Endothelial cell of umbilical vein (primary cell): ENCODE measurements at regions not wholly inside any gene's neighbourhood (a gene's known extent, or its start where the extent isn't known, plus 50 kb on each side); places are given as distances from the start of the nearest gene placed in this dataset.
"Not testable (repeated sequence)": the region's sequence is repeated elsewhere in the genome, so short reads cannot be mapped to it uniquely, and the experiment has no call there.

Experiments used
- BruUV-seq: library from RNA; stranded (reverse); fragments of 400-500 nt; replicated peaks from 2 replicates; lab custom pipeline; 2021; lab: Mats Ljungman, UMichigan
- CTCF ChIA-PET: fragments of 300-600, 350-600 bp; sonication (Branson Sonifier 250); formaldehyde crosslinking; loops from one replicate; lab custom pipeline; 2021; ENCODE audit warnings: antibody characterized with exemption, inconsistent platforms; lab: Charles Lee
- POLR2A ChIA-PET: fragments of 300-600, 350-600 bp; sonication (Branson Sonifier 250); formaldehyde crosslinking; loops from one replicate; lab custom pipeline; 2021; ENCODE audit warnings: antibody characterized with exemption, inconsistent platforms; lab: Charles Lee
- DNase-seq: peaks from one replicate; pipeline ENCODE4 v3.0.0-alpha.2; 2011; ENCODE audit warnings: low read depth, low spot score
- FAIRE-seq: peaks from 2 replicates; lab custom pipeline; 2011; peaks lifted over from hg19 to GRCh38; lab: Jason Lieb, UNC
- H2AFZ ChIP-seq: 2 replicates; pipeline ENCODE4 v1.6.0; 2012; ENCODE audit warnings: low read depth, low read length, control low read depth, inconsistent platforms
- H3K27ac ChIP-seq: 2 replicates; pipeline ENCODE4 v1.5.1; 2011; ENCODE audit warnings: low read depth, mild to moderate bottlenecking, control low read depth, low read length, moderate library complexity; ENCODE audit not compliant: insufficient read depth
- H3K27me3 ChIP-seq, 2 experiments: 2 replicates each; pipeline versions ENCODE4 v1.6.0 to v1.6.1; 2011; ENCODE audit warnings: low read length in 2 of 2, mixed read lengths in 1 of 2; ENCODE audit not compliant: control insufficient read depth in 2 of 2, insufficient read depth in 2 of 2
- H3K36me3 ChIP-seq, 2 experiments: 2 replicates in 1 of 2; 3 replicates in 1 of 2; pipeline ENCODE4 v1.5.1; 2011; ENCODE audit warnings: low read length in 2 of 2, mild to moderate bottlenecking in 1 of 2, moderate library complexity in 1 of 2; ENCODE audit not compliant: control insufficient read depth in 2 of 2, insufficient read depth in 2 of 2; ENCODE audit errors: extremely low read depth in 1 of 2
- H3K4me1 ChIP-seq: 3 replicates; pipeline ENCODE4 v1.5.1; 2011; ENCODE audit warnings: mild to moderate bottlenecking, low read length; ENCODE audit not compliant: control insufficient read depth, insufficient read depth; ENCODE audit errors: extremely low read depth
- H3K4me2 ChIP-seq: 2 replicates; pipeline ENCODE4 v1.6.1; 2011; ENCODE audit warnings: low read length, control low read depth, mixed read lengths; ENCODE audit not compliant: insufficient read depth
- H3K4me3 ChIP-seq, 3 experiments: fragments of 200-600 bp in 1 of 3; sonication (generic), shearing (Covaris generic) in 1 of 3; replicated peaks in 1 of 3; 2 replicates each; pipeline ENCODE4 v1.5.1; 2011 to 2016; ENCODE audit warnings: control low read depth in 3 of 3, low read length in 3 of 3, mild to moderate bottlenecking in 2 of 3, inconsistent platforms in 1 of 3, low read depth in 1 of 3, moderate library complexity in 1 of 3; ENCODE audit not compliant: insufficient read depth in 1 of 3
- H3K79me2 ChIP-seq: 2 replicates; pipeline ENCODE4 v1.6.0; 2012; ENCODE audit warnings: low read length, inconsistent platforms; ENCODE audit not compliant: control insufficient read depth, insufficient read depth
- H3K9ac ChIP-seq: replicated peaks from 2 replicates; pipeline ENCODE3; 2011; ENCODE audit warnings: low read length, control low read depth; ENCODE audit not compliant: insufficient read depth; ENCODE audit errors: extremely low read depth
- H3K9me1 ChIP-seq: replicated peaks from 3 replicates; pipeline ENCODE4 v1.6.0; 2011; ENCODE audit warnings: mild to moderate bottlenecking, low read length; ENCODE audit not compliant: control insufficient read depth, insufficient read depth; ENCODE audit errors: extremely low read depth
- H3K9me3 ChIP-seq: replicated peaks from 2 replicates; pipeline ENCODE4 v1.5.1; 2012; ENCODE audit warnings: low read length, inconsistent platforms; ENCODE audit not compliant: control insufficient read depth, insufficient read depth
- H4K20me1 ChIP-seq: replicated peaks from 2 replicates; pipeline ENCODE3; 2011; ENCODE audit warnings: mild to moderate bottlenecking, low read length; ENCODE audit not compliant: control insufficient read depth, insufficient read depth; ENCODE audit errors: extremely low read depth
- EZH2 ChIP-seq: IDR thresholded peaks from 2 replicates; pipeline ENCODE4 v1.6.1; 2012; ENCODE audit warnings: borderline replicate concordance, low read depth, mild to moderate bottlenecking, moderate library complexity, low read length, inconsistent platforms; ENCODE audit not compliant: severe bottlenecking
- FOS ChIP-seq: IDR thresholded peaks from 2 replicates; pipeline ENCODE4 v1.6.1; 2011; ENCODE audit warnings: mild to moderate bottlenecking, low read length, moderate library complexity, borderline replicate concordance; ENCODE audit not compliant: insufficient read depth
- GATA2 ChIP-seq: IDR thresholded peaks from 2 replicates; pipeline ENCODE4 v1.7.0; 2011; ENCODE audit warnings: low read depth, mild to moderate bottlenecking, moderate library complexity, mixed read lengths, low read length; ENCODE audit not compliant: insufficient read length, insufficient read depth
- JUN ChIP-seq: IDR thresholded peaks from 2 replicates; pipeline ENCODE4 v1.6.1; 2011; ENCODE audit warnings: borderline replicate concordance, low read depth; ENCODE audit not compliant: insufficient read length, insufficient read depth
- MYC ChIP-seq: IDR thresholded peaks from one replicate; pipeline ENCODE4 v1.6.1; 2011; ENCODE audit warnings: mild to moderate bottlenecking, low read depth, low read length
- POLR2A ChIP-seq: IDR thresholded peaks from 2 replicates; pipeline ENCODE4 v1.6.1; 2012; ENCODE audit warnings: low read depth, mild to moderate bottlenecking, control low read depth, low read length
- POLR2AphosphoS5 ChIP-seq: IDR thresholded peaks from 2 replicates; pipeline ENCODE4 v1.6.1; 2012; ENCODE audit warnings: low read depth, mild to moderate bottlenecking, control low read depth, low read length, moderate library complexity; ENCODE audit not compliant: insufficient read depth
- dilution Hi-C: fragments of 300-500 bp; cut with MboI; formaldehyde crosslinking; loops from one replicate; pipeline ENCODE4 v1.15.0; 2019; ENCODE audit warnings: low sequenced_read_pairs; ENCODE audit not compliant: extremely low pct_ligation_motif_present
- intact Hi-C: fragments of 100-400 bp; cut with micrococcal nuclease; formaldehyde crosslinking; loops from one replicate; pipeline ENCODE4 v1.10.0; 2022
- TF ChIP-seq, protein P1 (sequence below), 2 donors: IDR thresholded peaks; 1 replicate in 1 of 2; 2 replicates in 1 of 2; pipeline ENCODE4 v1.5.1; 2011; ENCODE audit warnings: low read length in 2 of 2, mild to moderate bottlenecking in 2 of 2, moderate library complexity in 2 of 2, control low read depth in 1 of 2, inconsistent platforms in 1 of 2, low read depth in 1 of 2; ENCODE audit not compliant: insufficient read depth in 1 of 2; ENCODE audit errors: extremely low read depth in 1 of 2
- TF ChIP-seq, protein P2 (sequence below): IDR thresholded peaks from 2 replicates; pipeline ENCODE4 v1.6.1; 2011; ENCODE audit not compliant: insufficient read depth, insufficient read length

DNA sequence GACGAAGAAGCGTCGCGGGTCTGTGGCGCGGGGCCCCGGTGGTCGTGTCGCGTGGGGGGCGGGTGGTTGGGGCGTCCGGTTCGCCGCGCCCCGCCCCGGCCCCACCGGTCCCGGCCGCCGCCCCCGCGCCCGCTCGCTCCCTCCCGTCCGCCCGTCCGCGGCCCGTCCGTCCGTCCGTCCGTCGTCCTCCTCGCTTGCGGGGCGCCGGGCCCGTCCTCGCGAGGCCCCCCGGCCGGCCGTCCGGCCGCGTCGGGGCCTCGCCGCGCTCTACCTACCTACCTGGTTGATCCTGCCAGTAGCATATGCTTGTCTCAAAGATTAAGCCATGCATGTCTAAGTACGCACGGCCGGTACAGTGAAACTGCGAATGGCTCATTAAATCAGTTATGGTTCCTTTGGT lies 1533.5 kb upstream of the TPTE start:
- H3K4me2 ChIP-seq, H3K79me2 ChIP-seq, FAIRE-seq, H3K9ac ChIP-seq, CTCF ChIA-PET, POLR2A ChIA-PET, H3K27me3 ChIP-seq, H3K27ac ChIP-seq, dilution Hi-C loops, H3K36me3 ChIP-seq, H3K9me1 ChIP-seq, H4K20me1 ChIP-seq, H3K4me1 ChIP-seq, H3K4me3 ChIP-seq, DNase-seq, H2AFZ ChIP-seq, intact Hi-C loops, BruUV-seq: not testable (repeated sequence)
- peaks cover 20% of the 10 kb centered on the region for H3K9me3 ChIP-seq

DNA sequence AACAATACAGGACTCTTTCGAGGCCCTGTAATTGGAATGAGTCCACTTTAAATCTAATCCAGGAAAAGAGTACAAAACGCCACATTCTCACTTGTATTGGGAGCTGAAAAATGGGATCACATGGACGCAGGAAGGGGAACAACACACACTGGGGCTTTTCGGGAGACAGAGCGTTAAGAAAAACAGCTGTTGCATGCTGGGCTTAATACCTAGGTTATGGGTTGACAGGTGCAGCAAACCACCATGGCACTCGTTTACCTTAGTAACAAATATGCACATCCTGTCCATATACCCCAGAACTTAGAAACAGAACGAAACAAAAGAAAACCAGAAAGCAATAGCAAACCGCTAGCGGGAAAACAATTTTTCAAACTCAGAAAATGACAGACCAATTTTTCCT lies 1532.7 kb upstream of the TPTE start:
- H3K27ac ChIP-seq = no peak overlapping the region
- CTCF ChIA-PET = no interaction called here
- no TSS peak for BruUV-seq
- dilution Hi-C loops (no loop called here), intact Hi-C loops (no loop called here)
- no peaks in the 10 kb centered on the region for H3K27me3 ChIP-seq
- H3K9me3 ChIP-seq = peaks cover 28% of the 10 kb centered on the region
- no peak overlapping the region for H3K4me2 ChIP-seq
- H2AFZ ChIP-seq = no peak overlapping the region
- no peaks in the 10 kb centered on the region for H4K20me1 ChIP-seq
- no peaks in the 10 kb centered on the region for H3K4me1 ChIP-seq
- no peak for TF ChIP-seq POLR2AphosphoS5
- TF ChIP-seq, protein P1, sequence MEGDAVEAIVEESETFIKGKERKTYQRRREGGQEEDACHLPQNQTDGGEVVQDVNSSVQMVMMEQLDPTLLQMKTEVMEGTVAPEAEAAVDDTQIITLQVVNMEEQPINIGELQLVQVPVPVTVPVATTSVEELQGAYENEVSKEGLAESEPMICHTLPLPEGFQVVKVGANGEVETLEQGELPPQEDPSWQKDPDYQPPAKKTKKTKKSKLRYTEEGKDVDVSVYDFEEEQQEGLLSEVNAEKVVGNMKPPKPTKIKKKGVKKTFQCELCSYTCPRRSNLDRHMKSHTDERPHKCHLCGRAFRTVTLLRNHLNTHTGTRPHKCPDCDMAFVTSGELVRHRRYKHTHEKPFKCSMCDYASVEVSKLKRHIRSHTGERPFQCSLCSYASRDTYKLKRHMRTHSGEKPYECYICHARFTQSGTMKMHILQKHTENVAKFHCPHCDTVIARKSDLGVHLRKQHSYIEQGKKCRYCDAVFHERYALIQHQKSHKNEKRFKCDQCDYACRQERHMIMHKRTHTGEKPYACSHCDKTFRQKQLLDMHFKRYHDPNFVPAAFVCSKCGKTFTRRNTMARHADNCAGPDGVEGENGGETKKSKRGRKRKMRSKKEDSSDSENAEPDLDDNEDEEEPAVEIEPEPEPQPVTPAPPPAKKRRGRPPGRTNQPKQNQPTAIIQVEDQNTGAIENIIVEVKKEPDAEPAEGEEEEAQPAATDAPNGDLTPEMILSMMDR (IDR thresholded peaks at IDR 0.05; ENCODE audit: extremely low read depth in 1 of 2, insufficient read depth in 1 of 2, low read depth in 1 of 2, low read length in 2 of 2) = no peak
- TF ChIP-seq MYC = no peak
- no peak for TF ChIP-seq FOS
- TF ChIP-seq EZH2 = no peak
- TF ChIP-seq GATA2 = no peak
- TF ChIP-seq, protein P2, sequence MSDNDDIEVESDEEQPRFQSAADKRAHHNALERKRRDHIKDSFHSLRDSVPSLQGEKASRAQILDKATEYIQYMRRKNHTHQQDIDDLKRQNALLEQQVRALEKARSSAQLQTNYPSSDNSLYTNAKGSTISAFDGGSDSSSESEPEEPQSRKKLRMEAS = no peak
- no peak for TF ChIP-seq JUN
- TF ChIP-seq POLR2A = no peak
- H3K9ac ChIP-seq = no peak overlapping the region
- FAIRE-seq = no peak
- no peaks in the 10 kb centered on the region for H3K9me1 ChIP-seq
- DNase-seq = no peak
- H3K4me3 ChIP-seq = no peak overlapping the region
- POLR2A ChIA-PET = no interaction called here
- H3K36me3 ChIP-seq = no peaks in the 10 kb centered on the region
- H3K79me2 ChIP-seq = no peaks in the 10 kb centered on the region
